HEK293 (cell line): ENCODE measurements at regions not wholly inside any gene's neighbourhood (a gene's known extent, or its start where the extent isn't known, plus 50 kb on each side); places are given as distances from the start of the nearest gene placed in this dataset.
A peak's percentile ranks its signal among the peaks of the same experiment; 100 is the strongest.

Experiments
- CTCF ChIA-PET: fragments of 350-600 bp; formaldehyde crosslinking; extraction: SDS; loops from one replicate; lab custom pipeline; 2021; ENCODE audit warnings: antibody characterized with exemption; lab: Yijun Ruan, JAX
- POLR2A ChIA-PET: fragments of 300-600 bp; formaldehyde crosslinking; extraction: SDS; loops from one replicate; lab custom pipeline; 2020; ENCODE audit warnings: antibody characterized with exemption, inconsistent platforms; lab: Yijun Ruan, JAX
- H3K27ac ChIP-seq: fragments of 200-500 bp; sonication (Bioruptor generic); 2 replicates; pipeline ENCODE4 v1.5.1; 2014; ENCODE audit warnings: low read depth, low read length, control low read depth, inconsistent platforms; ENCODE audit errors: extremely low read depth
- H3K36me3 ChIP-seq, 2 experiments: fragments of 200-500 bp in 1 of 2; sonication (Bioruptor generic) in 1 of 2; 1 replicate in 1 of 2; 2 replicates in 1 of 2; pipeline ENCODE4 v1.5.1; 2014 to 2017; ENCODE audit warnings: inconsistent platforms in 2 of 2, low read length in 2 of 2; ENCODE audit not compliant: control insufficient read depth in 2 of 2, insufficient read depth in 1 of 2
- H3K4me1 ChIP-seq: fragments of 200-500 bp; sonication (Bioruptor generic); 2 replicates; pipeline ENCODE4 v1.5.1; 2014; ENCODE audit warnings: mild to moderate bottlenecking, low read length, inconsistent platforms; ENCODE audit not compliant: control insufficient read depth, insufficient read depth
- H3K4me3 ChIP-seq: 2 replicates; pipeline ENCODE4 v1.5.1; 2011; ENCODE audit warnings: low read depth, mild to moderate bottlenecking, control low read depth, low read length, moderate library complexity
- H3K9me3 ChIP-seq: fragments of 200-500 bp; sonication (Bioruptor generic); 2 replicates; pipeline ENCODE4 v1.5.1; 2014; ENCODE audit warnings: low read depth, low read length, inconsistent platforms; ENCODE audit not compliant: control insufficient read depth, insufficient read depth
- ATF2 ChIP-seq: fragments of 450-650 bp; formaldehyde crosslinking; IDR thresholded peaks from 2 replicates; pipeline ENCODE4 v1.5.1; 2016; ENCODE audit warnings: missing biosample characterization, missing genetic modification characterization, low read depth
- BCL6B ChIP-seq: fragments of 450-650 bp; formaldehyde crosslinking; IDR thresholded peaks from 2 replicates; pipeline ENCODE4 v1.5.1; 2017; ENCODE audit warnings: missing biosample characterization, missing genetic modification characterization
- EGR2 ChIP-seq: fragments of 450-650 bp; formaldehyde crosslinking; IDR thresholded peaks from 2 replicates; pipeline ENCODE4 v1.5.1; 2016; ENCODE audit warnings: low read depth, missing biosample characterization, missing genetic modification characterization
- GLIS1 ChIP-seq: fragments of 450-650 bp; formaldehyde crosslinking; IDR thresholded peaks from 2 replicates; pipeline ENCODE4 v1.5.1; 2016; ENCODE audit warnings: missing biosample characterization, missing genetic modification characterization
- HOXC10 ChIP-seq: sonication (generic); formaldehyde crosslinking; IDR thresholded peaks from 2 replicates; pipeline ENCODE4 v1.8.1; 2023; ENCODE audit warnings: mild to moderate bottlenecking, missing genetic modification reagents
- KLF9 ChIP-seq: fragments of 450-650 bp; formaldehyde crosslinking; IDR thresholded peaks from 2 replicates; pipeline ENCODE4 v1.5.1; 2016; ENCODE audit warnings: missing biosample characterization, missing genetic modification characterization, low read depth
- PRDM2 ChIP-seq: fragments of 450-650 bp; formaldehyde crosslinking; IDR thresholded peaks from 2 replicates; pipeline ENCODE4 v1.5.1; 2016; ENCODE audit warnings: missing biosample characterization, missing genetic modification characterization, borderline replicate concordance
- YY1 ChIP-seq: fragments of 450-650 bp; formaldehyde crosslinking; IDR thresholded peaks from 2 replicates; pipeline ENCODE4 v1.5.1; 2018; ENCODE audit warnings: missing biosample characterization, missing genetic modification characterization
- ZBTB26 ChIP-seq: fragments of 450-650 bp; formaldehyde crosslinking; optimal IDR thresholded peaks from 2 replicates; pipeline ENCODE3; 2016; ENCODE audit warnings: missing biosample characterization, mild to moderate bottlenecking, missing genetic modification characterization
- ZBTB7A ChIP-seq: fragments of 450-650 bp; formaldehyde crosslinking; IDR thresholded peaks from 2 replicates; pipeline ENCODE4 v1.5.1; 2016; ENCODE audit warnings: low read depth, missing biosample characterization, missing genetic modification characterization
- ZNF146 ChIP-seq: fragments of 450-650 bp; formaldehyde crosslinking; IDR thresholded peaks from 2 replicates; pipeline ENCODE4 v1.5.1; 2016; ENCODE audit warnings: missing biosample characterization, missing genetic modification characterization
- ZNF174 ChIP-seq: fragments of 450-650 bp; formaldehyde crosslinking; IDR thresholded peaks from 2 replicates; pipeline ENCODE4 v1.5.0; 2017; ENCODE audit warnings: missing biosample characterization, mild to moderate bottlenecking, missing genetic modification characterization
- ZNF18 ChIP-seq: fragments of 450-650 bp; formaldehyde crosslinking; IDR thresholded peaks from 2 replicates; pipeline ENCODE4 v1.5.1; 2016; ENCODE audit warnings: missing biosample characterization, missing genetic modification characterization
- ZNF19 ChIP-seq: fragments of 450-650 bp; formaldehyde crosslinking; IDR thresholded peaks from 2 replicates; pipeline ENCODE4; 2016; ENCODE audit warnings: missing biosample characterization, missing genetic modification characterization, low read depth
- ZNF2 ChIP-seq: fragments of 450-650 bp; formaldehyde crosslinking; IDR thresholded peaks from 2 replicates; pipeline ENCODE4 v1.5.1; 2016; ENCODE audit warnings: missing biosample characterization, missing genetic modification characterization
- ZNF211 ChIP-seq: fragments of 450-650 bp; formaldehyde crosslinking; IDR thresholded peaks from 2 replicates; pipeline ENCODE4 v1.5.1; 2016; ENCODE audit warnings: low read depth, missing biosample characterization, missing genetic modification characterization
- ZNF239 ChIP-seq: fragments of 450-650 bp; formaldehyde crosslinking; IDR thresholded peaks from 2 replicates; pipeline ENCODE4 v1.5.1; 2016; ENCODE audit warnings: missing biosample characterization, missing genetic modification characterization
- ZNF324 ChIP-seq: fragments of 450-650 bp; formaldehyde crosslinking; IDR thresholded peaks from 2 replicates; pipeline ENCODE4 v1.5.1; 2016; ENCODE audit warnings: missing biosample characterization, missing genetic modification characterization
- ZNF354C ChIP-seq: fragments of 450-650 bp; formaldehyde crosslinking; IDR thresholded peaks from 2 replicates; pipeline ENCODE4 v1.5.1; 2016; ENCODE audit warnings: missing biosample characterization, missing genetic modification characterization, low read depth, borderline replicate concordance
- ZNF473 ChIP-seq: fragments of 450-650 bp; formaldehyde crosslinking; IDR thresholded peaks from 2 replicates; pipeline ENCODE4 v1.5.1; 2017; ENCODE audit warnings: missing biosample characterization, missing genetic modification characterization
- ZNF48 ChIP-seq: fragments of 450-650 bp; formaldehyde crosslinking; IDR thresholded peaks from 2 replicates; pipeline ENCODE4 v1.5.1; 2016; ENCODE audit warnings: missing biosample characterization, missing genetic modification characterization
- ZNF544 ChIP-seq: fragments of 450-650 bp; formaldehyde crosslinking; IDR thresholded peaks from 2 replicates; pipeline ENCODE4 v1.5.0; 2017; ENCODE audit warnings: missing biosample characterization, missing genetic modification characterization
- ZNF621 ChIP-seq: fragments of 450-650 bp; formaldehyde crosslinking; IDR thresholded peaks from 2 replicates; pipeline ENCODE4 v1.5.1; 2017; ENCODE audit warnings: missing biosample characterization, missing genetic modification characterization
- ZNF658 ChIP-seq: fragments of 450-650 bp; formaldehyde crosslinking; IDR thresholded peaks from 2 replicates; pipeline ENCODE4; 2016; ENCODE audit warnings: missing biosample characterization, missing genetic modification characterization
- ZNF692 ChIP-seq: fragments of 450-650 bp; formaldehyde crosslinking; IDR thresholded peaks from 2 replicates; pipeline ENCODE4 v1.5.1; 2016; ENCODE audit warnings: missing biosample characterization, missing genetic modification characterization
- ZNF747 ChIP-seq: fragments of 450-650 bp; formaldehyde crosslinking; IDR thresholded peaks from 2 replicates; pipeline ENCODE4 v1.5.1; 2016; ENCODE audit warnings: missing biosample characterization, missing genetic modification characterization
- ZNF768 ChIP-seq: fragments of 450-650 bp; formaldehyde crosslinking; IDR thresholded peaks from 2 replicates; pipeline ENCODE4 v1.5.1; 2018; ENCODE audit warnings: missing biosample characterization, mild to moderate bottlenecking, missing genetic modification characterization
- ZXDB ChIP-seq: fragments of 450-650 bp; formaldehyde crosslinking; IDR thresholded peaks from 2 replicates; pipeline ENCODE4 v1.5.1; 2016; ENCODE audit warnings: missing biosample characterization, missing genetic modification characterization

- CTCF ChIA-PET = no interaction called here
- Histone ChIP-seq H3K36me3 (no peaks in the 10 kb centered on the region), H3K9me3 (no peaks in the 10 kb centered on the region), H3K4me3 (no peak overlapping the region), H3K4me1 (0 out of 2 replicates have a peak, but pooled peaks cover 2% of the 10 kb centered on the region), H3K27ac (no peak overlapping the region)
- POLR2A ChIA-PET = no interaction called here
- TF ChIP-seq ZNF544 (no peak), KLF9 (tag by site-specific recombination) (peak; percentile 43; the same call in 1 of the 2 replicates), ZBTB26 (tag by site-specific recombination) (no peak), ZNF621 (no peak), ZNF354C (tag by site-specific recombination) (no peak), YY1 (tag by site-specific recombination) (no peak), ZNF658 (tag by site-specific recombination) (no peak), ZNF768 (tag by site-specific recombination) (no peak), EGR2 (tag by site-specific recombination) (peak; percentile 77), ZNF146 (tag by site-specific recombination) (no peak), ATF2 (tag by site-specific recombination) (no peak), HOXC10 (CRISPR knock-in tag) (no peak), ZNF48 (tag by site-specific recombination) (no peak), ZNF2 (tag by site-specific recombination) (no peak), ZNF692 (no peak), ZNF174 (tag by site-specific recombination) (no peak), ZNF239 (tag by site-specific recombination) (no peak), ZNF211 (tag by site-specific recombination) (no peak), GLIS1 (tag by site-specific recombination) (no peak), ZNF747 (tag by site-specific recombination) (no peak), ZNF473 (tag by site-specific recombination) (no peak), ZXDB (tag by site-specific recombination) (no peak), PRDM2 (tag by site-specific recombination) (no peak), ZNF324 (tag by site-specific recombination) (no peak), ZNF18 (tag by site-specific recombination) (peak; percentile 99), ZBTB7A (no peak), BCL6B (tag by site-specific recombination) (no peak), ZNF19 (tag by site-specific recombination) (no peak)
These were observed 64.2 kb downstream of the ENGASE start for GRCh38 chr17:79138826-79139225.
